ENCODE measurements at regions not wholly inside any gene's neighbourhood (a gene's known extent, or its start where the extent isn't known, plus 50 kb on each side); places are given as distances from the start of the nearest gene placed in this dataset.

DNA sequence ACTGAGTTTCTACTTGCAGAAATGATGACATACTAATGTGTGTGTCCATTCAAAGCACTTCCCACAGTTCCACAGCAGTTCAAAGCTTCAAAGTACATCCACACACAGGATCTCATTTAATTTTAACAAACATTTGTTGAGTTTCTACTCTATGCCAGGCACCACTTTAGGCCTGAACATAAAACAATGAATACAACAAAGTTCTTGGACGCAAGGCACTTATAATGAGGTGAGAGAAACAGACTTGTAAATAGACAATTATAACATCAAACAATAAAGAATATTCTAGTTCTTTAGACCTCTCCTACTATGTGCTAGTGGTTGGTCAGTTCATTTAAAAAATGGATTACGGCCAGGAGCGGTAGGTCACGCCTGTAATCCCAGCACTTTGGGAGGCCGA lies 82.0 kb upstream of the SPANXB1 start:
- Histone ChIP-seq H3K9me3 (ENCODE audit: control insufficient read depth, insufficient read depth, low read depth, low read length) (no peaks in the 10 kb centered on the region), H3K4me1 (ENCODE audit: control insufficient read depth, insufficient read depth, low read length) (no peaks in the 10 kb centered on the region), H3K27ac (ENCODE audit: extremely low read depth, low read depth, low read length) (no peak overlapping the region), H3K4me3 (ENCODE audit: low read depth, low read length) (no peak overlapping the region), H3K36me3 (ENCODE audit: control insufficient read depth in 2 of 2, insufficient read depth in 1 of 2, low read length in 2 of 2) (no peaks in the 10 kb centered on the region)
- TF ChIP-seq ZNF785 (tag by site-specific recombination; IDR thresholded peaks at IDR 0.05) = no peak
- no peak for TF ChIP-seq ZNF600 (tag by site-specific recombination; IDR thresholded peaks at IDR 0.05)
- no peak for TF ChIP-seq ZBTB48 (tag by site-specific recombination; IDR thresholded peaks at IDR 0.05)
- no peak for TF ChIP-seq ZNF37A (tag by site-specific recombination; IDR thresholded peaks at IDR 0.05)
- TF ChIP-seq, protein P1, sequence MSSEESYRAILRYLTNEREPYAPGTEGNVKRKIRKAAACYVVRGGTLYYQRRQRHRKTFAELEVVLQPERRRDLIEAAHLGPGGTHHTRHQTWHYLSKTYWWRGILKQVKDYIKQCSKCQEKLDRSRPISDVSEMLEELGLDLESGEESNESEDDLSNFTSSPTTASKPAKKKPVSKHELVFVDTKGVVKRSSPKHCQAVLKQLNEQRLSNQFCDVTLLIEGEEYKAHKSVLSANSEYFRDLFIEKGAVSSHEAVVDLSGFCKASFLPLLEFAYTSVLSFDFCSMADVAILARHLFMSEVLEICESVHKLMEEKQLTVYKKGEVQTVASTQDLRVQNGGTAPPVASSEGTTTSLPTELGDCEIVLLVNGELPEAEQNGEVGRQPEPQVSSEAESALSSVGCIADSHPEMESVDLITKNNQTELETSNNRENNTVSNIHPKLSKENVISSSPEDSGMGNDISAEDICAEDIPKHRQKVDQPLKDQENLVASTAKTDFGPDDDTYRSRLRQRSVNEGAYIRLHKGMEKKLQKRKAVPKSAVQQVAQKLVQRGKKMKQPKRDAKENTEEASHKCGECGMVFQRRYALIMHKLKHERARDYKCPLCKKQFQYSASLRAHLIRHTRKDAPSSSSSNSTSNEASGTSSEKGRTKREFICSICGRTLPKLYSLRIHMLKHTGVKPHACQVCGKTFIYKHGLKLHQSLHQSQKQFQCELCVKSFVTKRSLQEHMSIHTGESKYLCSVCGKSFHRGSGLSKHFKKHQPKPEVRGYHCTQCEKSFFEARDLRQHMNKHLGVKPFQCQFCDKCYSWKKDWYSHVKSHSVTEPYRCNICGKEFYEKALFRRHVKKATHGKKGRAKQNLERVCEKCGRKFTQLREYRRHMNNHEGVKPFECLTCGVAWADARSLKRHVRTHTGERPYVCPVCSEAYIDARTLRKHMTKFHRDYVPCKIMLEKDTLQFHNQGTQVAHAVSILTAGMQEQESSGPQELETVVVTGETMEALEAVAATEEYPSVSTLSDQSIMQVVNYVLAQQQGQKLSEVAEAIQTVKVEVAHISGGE (tag by site-specific recombination; conservative IDR thresholded peaks at IDR 0.05; ENCODE audit: low read depth) = no peak
- TF ChIP-seq ZNF23 (tag by site-specific recombination; IDR thresholded peaks at IDR 0.05; ENCODE audit: borderline replicate concordance) = no peak
- TF ChIP-seq, protein P2, sequence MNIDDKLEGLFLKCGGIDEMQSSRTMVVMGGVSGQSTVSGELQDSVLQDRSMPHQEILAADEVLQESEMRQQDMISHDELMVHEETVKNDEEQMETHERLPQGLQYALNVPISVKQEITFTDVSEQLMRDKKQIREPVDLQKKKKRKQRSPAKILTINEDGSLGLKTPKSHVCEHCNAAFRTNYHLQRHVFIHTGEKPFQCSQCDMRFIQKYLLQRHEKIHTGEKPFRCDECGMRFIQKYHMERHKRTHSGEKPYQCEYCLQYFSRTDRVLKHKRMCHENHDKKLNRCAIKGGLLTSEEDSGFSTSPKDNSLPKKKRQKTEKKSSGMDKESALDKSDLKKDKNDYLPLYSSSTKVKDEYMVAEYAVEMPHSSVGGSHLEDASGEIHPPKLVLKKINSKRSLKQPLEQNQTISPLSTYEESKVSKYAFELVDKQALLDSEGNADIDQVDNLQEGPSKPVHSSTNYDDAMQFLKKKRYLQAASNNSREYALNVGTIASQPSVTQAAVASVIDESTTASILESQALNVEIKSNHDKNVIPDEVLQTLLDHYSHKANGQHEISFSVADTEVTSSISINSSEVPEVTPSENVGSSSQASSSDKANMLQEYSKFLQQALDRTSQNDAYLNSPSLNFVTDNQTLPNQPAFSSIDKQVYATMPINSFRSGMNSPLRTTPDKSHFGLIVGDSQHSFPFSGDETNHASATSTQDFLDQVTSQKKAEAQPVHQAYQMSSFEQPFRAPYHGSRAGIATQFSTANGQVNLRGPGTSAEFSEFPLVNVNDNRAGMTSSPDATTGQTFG (tag by site-specific recombination; IDR thresholded peaks at IDR 0.05; ENCODE audit: borderline replicate concordance) = no peak
- TF ChIP-seq ZEB2 (tag by site-specific recombination; IDR thresholded peaks at IDR 0.05) = no peak
- TF ChIP-seq MZF1 (tag by site-specific recombination; IDR thresholded peaks at IDR 0.05; ENCODE audit: borderline replicate concordance) = no peak
- TF ChIP-seq, protein P3, sequence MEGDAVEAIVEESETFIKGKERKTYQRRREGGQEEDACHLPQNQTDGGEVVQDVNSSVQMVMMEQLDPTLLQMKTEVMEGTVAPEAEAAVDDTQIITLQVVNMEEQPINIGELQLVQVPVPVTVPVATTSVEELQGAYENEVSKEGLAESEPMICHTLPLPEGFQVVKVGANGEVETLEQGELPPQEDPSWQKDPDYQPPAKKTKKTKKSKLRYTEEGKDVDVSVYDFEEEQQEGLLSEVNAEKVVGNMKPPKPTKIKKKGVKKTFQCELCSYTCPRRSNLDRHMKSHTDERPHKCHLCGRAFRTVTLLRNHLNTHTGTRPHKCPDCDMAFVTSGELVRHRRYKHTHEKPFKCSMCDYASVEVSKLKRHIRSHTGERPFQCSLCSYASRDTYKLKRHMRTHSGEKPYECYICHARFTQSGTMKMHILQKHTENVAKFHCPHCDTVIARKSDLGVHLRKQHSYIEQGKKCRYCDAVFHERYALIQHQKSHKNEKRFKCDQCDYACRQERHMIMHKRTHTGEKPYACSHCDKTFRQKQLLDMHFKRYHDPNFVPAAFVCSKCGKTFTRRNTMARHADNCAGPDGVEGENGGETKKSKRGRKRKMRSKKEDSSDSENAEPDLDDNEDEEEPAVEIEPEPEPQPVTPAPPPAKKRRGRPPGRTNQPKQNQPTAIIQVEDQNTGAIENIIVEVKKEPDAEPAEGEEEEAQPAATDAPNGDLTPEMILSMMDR (tag by site-specific recombination; IDR thresholded peaks at IDR 0.05) = no peak
- TF ChIP-seq, protein P4, sequence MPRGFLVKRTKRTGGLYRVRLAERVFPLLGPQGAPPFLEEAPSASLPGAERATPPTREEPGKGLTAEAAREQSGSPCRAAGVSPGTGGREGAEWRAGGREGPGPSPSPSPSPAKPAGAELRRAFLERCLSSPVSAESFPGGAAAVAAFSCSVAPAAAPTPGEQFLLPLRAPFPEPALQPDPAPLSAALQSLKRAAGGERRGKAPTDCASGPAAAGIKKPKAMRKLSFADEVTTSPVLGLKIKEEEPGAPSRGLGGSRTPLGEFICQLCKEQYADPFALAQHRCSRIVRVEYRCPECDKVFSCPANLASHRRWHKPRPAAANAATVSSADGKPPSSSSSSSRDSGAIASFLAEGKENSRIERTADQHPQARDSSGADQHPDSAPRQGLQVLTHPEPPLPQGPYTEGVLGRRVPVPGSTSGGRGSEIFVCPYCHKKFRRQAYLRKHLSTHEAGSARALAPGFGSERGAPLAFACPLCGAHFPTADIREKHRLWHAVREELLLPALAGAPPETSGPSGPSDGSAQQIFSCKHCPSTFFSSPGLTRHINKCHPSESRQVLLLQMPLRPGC (tag by site-specific recombination; IDR thresholded peaks at IDR 0.05) = no peak
- ChIA-PET POLR2A (no interaction called here), CTCF (interaction anchor here (1.5 to 3.0 kb wide), 2 partner anchors 158 to 358 kb away, joined by 6 to 31 read pairs; no protein-coding TSS in a partner anchor)

DNA sequence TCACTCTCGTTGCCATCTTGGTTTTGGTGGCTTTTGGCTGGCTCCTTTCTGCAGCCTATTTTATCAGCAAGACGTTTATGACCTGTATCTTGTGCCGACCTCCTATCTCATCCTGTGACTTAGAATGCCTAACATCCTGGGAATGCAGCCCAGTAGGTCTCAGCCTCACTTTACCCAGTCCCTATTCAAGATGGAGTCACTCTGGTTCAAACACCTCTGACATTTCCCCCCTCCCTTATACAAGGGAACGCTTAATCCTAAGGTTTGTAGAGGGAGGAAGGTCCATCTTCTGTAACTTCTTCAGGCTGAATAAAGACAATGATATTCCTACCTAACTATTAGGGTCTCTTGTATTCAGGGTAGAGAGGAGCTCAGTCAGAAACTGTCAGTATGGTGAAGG lies 79.3 kb upstream of the SPANXB1 start:
- H3K36me3 ChIP-seq (ENCODE audit: control insufficient read depth in 2 of 2, insufficient read depth in 1 of 2, low read length in 2 of 2) = no peaks in the 10 kb centered on the region
- H3K9me3 ChIP-seq (ENCODE audit: control insufficient read depth, insufficient read depth, low read depth, low read length) = no peaks in the 10 kb centered on the region
- H3K4me1 ChIP-seq (ENCODE audit: control insufficient read depth, insufficient read depth, low read length) = no peaks in the 10 kb centered on the region
- no peak overlapping the region for H3K4me3 ChIP-seq (ENCODE audit: low read depth, low read length)
- POLR2A ChIA-PET = no interaction called here
- H3K27ac ChIP-seq (ENCODE audit: extremely low read depth, low read depth, low read length) = no peak overlapping the region
- CTCF ChIA-PET = interaction anchor here (0.7 kb wide), 1 partner anchor 21 kb away, joined by 3 read pairs; no protein-coding TSS in a partner anchor
- no peak for TF ChIP-seq ZNF248 (tag by site-specific recombination; IDR thresholded peaks at IDR 0.05)
- no peak for TF ChIP-seq KLF10 (tag by site-specific recombination; IDR thresholded peaks at IDR 0.05)
- no peak for TF ChIP-seq ZNF239 (tag by site-specific recombination; IDR thresholded peaks at IDR 0.05)
- TF ChIP-seq GLI4 (tag by site-specific recombination; IDR thresholded peaks at IDR 0.05) = no peak
- TF ChIP-seq ZNF48 (tag by site-specific recombination; IDR thresholded peaks at IDR 0.05) = no peak
- TF ChIP-seq IKZF3 (tag by site-specific recombination; IDR thresholded peaks at IDR 0.05) = no peak
- TF ChIP-seq ZNF138 (tag by site-specific recombination; IDR thresholded peaks at IDR 0.05; ENCODE audit: borderline replicate concordance) = no peak
- no peak for TF ChIP-seq ZNF214 (tag by site-specific recombination; IDR thresholded peaks at IDR 0.05; ENCODE audit: borderline replicate concordance)
- TF ChIP-seq, protein P5, sequence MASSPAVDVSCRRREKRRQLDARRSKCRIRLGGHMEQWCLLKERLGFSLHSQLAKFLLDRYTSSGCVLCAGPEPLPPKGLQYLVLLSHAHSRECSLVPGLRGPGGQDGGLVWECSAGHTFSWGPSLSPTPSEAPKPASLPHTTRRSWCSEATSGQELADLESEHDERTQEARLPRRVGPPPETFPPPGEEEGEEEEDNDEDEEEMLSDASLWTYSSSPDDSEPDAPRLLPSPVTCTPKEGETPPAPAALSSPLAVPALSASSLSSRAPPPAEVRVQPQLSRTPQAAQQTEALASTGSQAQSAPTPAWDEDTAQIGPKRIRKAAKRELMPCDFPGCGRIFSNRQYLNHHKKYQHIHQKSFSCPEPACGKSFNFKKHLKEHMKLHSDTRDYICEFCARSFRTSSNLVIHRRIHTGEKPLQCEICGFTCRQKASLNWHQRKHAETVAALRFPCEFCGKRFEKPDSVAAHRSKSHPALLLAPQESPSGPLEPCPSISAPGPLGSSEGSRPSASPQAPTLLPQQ (tag by site-specific recombination; IDR thresholded peaks at IDR 0.05) = no peak
